Lung (tissue), 11 donors: ENCODE measurements at regions not wholly inside any gene's neighbourhood (a gene's known extent, or its start where the extent isn't known, plus 50 kb on each side); places are given as distances from the start of the nearest gene placed in this dataset.

ENCODE experiments used
- ATAC-seq: fragments of 200-7000 bp; cut with Tn5 transposase; one replicate; pipeline ENCODE4 v1.9.1; 2020; ENCODE audit warnings: moderate number of reproducible peaks; ENCODE audit not compliant: insufficient read depth, low FRiP score
- DNase-seq, 3 donors: peaks; one replicate each; pipeline ENCODE4 v3.0.0-alpha.2; 2013 to 2017
- H3K27ac ChIP-seq, 2 donors: one replicate each; pipeline ENCODE4 v1.5.1; 2013; ENCODE audit warnings: mild to moderate bottlenecking in 2 of 2, moderate library complexity in 2 of 2, control low read depth in 1 of 2, inconsistent platforms in 1 of 2, low read depth in 1 of 2, low read length in 1 of 2
- H3K27me3 ChIP-seq, 3 donors: one replicate each; pipeline ENCODE4 v1.5.1; 2013; ENCODE audit warnings: low read length in 2 of 3; ENCODE audit not compliant: control insufficient read depth in 3 of 3, insufficient read depth in 3 of 3
- H3K36me3 ChIP-seq, 4 donors: one replicate each; pipeline ENCODE4 v1.5.1; 2013; ENCODE audit warnings: low read length in 4 of 4, mild to moderate bottlenecking in 1 of 4, moderate library complexity in 1 of 4; ENCODE audit not compliant: control insufficient read depth in 4 of 4, insufficient read depth in 4 of 4
- H3K4me1 ChIP-seq, 5 donors: one replicate each; pipeline ENCODE4 v1.5.1; 2013; ENCODE audit warnings: low read length in 5 of 5, mild to moderate bottlenecking in 2 of 5, moderate library complexity in 1 of 5; ENCODE audit not compliant: control insufficient read depth in 5 of 5, insufficient read depth in 5 of 5
- H3K4me3 ChIP-seq: one replicate; pipeline ENCODE4 v1.5.1; 2013; ENCODE audit warnings: mild to moderate bottlenecking, control low read depth, moderate library complexity
- H3K9ac ChIP-seq, 2 donors: one replicate each; pipeline ENCODE4 v1.5.1; 2013; ENCODE audit warnings: low read length in 2 of 2, control low read depth in 1 of 2; ENCODE audit not compliant: insufficient read depth in 1 of 2
- H3K9me3 ChIP-seq, 4 donors: one replicate each; pipeline ENCODE4 v1.5.1; 2013; ENCODE audit warnings: low read length in 3 of 4, mild to moderate bottlenecking in 1 of 4, moderate library complexity in 1 of 4; ENCODE audit not compliant: control insufficient read depth in 4 of 4, insufficient read depth in 3 of 4
- WGBS, 2 donors: extraction: QIAGEN DNeasy Blood & Tissue Kit; methylation state at CpG; one replicate each; pipeline ENCODE4 v1.1.7; 2013; 5-methylcytosine and 5-hydroxymethylcytosine counted together
- TF ChIP-seq, protein P1 (sequence below): IDR thresholded peaks from 2 replicates; pipeline ENCODE4 v1.5.1; 2012; ENCODE audit warnings: mild to moderate bottlenecking; ENCODE audit errors: control extremely low read depth, extremely low read depth
- donor health status: control.
- donor health status: control.
- donor health status: Bipolar disorder and iron deficiency.
- donor health status: healthy.
- donor health status: DM: yes; HTN: yes; CAD: no.

DNA sequence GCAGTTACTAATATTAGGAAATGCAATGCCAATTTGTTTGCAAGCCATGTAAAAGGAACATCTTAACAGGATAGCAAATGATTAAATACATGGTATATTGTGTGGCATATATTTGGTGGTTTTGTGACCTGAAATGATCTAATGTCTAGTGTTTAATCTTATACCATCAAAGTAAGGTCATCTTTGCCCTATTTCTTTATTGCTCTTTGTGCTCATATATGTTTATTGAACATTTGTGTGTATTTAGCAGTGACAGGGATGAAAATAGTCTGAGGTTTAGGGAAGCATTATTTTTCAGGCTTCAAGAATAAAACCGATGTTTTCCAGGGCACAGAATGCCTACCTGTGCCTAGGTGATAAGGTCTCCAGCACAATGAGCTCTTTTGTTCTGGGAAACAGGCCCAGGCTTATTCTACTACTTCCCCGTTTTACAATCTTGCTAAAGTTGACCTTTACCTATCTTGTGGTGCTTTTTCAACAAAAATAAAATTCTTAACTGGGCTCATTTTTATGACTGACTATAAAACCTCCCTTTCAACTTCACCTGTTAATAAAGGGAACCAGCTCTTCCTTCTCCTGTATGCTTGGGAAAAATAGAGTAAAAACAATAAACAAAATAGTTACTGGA is 105.6 kb upstream of the ANKH start:
- TF ChIP-seq, protein P1, sequence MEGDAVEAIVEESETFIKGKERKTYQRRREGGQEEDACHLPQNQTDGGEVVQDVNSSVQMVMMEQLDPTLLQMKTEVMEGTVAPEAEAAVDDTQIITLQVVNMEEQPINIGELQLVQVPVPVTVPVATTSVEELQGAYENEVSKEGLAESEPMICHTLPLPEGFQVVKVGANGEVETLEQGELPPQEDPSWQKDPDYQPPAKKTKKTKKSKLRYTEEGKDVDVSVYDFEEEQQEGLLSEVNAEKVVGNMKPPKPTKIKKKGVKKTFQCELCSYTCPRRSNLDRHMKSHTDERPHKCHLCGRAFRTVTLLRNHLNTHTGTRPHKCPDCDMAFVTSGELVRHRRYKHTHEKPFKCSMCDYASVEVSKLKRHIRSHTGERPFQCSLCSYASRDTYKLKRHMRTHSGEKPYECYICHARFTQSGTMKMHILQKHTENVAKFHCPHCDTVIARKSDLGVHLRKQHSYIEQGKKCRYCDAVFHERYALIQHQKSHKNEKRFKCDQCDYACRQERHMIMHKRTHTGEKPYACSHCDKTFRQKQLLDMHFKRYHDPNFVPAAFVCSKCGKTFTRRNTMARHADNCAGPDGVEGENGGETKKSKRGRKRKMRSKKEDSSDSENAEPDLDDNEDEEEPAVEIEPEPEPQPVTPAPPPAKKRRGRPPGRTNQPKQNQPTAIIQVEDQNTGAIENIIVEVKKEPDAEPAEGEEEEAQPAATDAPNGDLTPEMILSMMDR: no peak
- ATAC-seq: no peak
- no peak for DNase-seq
- H3K4me3 ChIP-seq: no peak overlapping the region
- H3K9me3 ChIP-seq: peaks cover 0 to 3% (median 0%) of the 10 kb centered on the region in 4 donors
- H3K9ac ChIP-seq: no peak overlapping the region
- 46 to 47% methylated on average over 2 of the region's 2 CpGs for WGBS, 2 donors
- no peak overlapping the region for H3K27ac ChIP-seq
- H3K4me1 ChIP-seq: no peaks in the 10 kb centered on the region
- no peaks in the 10 kb centered on the region for H3K36me3 ChIP-seq
- no peaks in the 10 kb centered on the region for H3K27me3 ChIP-seq

DNA sequence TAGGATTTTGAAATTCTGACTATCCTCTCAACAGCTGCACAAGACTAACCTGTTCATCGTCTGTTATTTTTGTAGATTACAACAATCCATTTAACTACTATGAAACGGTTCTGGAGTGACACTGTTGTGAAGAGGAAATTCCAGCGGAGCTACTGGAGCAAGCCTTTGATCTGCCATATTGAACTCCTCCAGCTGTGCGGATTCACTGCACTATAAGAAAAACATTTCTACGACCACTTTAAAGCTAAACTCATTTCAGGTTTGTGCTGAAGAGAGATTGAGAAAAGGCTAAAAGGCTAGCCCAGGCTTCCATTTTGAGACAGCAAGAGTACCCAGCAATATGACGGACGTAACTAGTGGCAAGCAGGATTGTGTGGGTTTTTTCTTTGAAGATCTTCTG is 104.9 kb upstream of the ANKH start:
- 67 to 83% methylated on average over 7 of the region's 7 CpGs for WGBS, 2 donors
- Histone ChIP-seq H3K36me3 (no peaks in the 10 kb centered on the region), H3K27ac (no peak overlapping the region), H3K4me3 (no peak overlapping the region), H3K9me3 (peaks cover 0 to 3% (median 0%) of the 10 kb centered on the region in 4 donors), H3K9ac (no peak overlapping the region), H3K27me3 (no peaks in the 10 kb centered on the region), H3K4me1 (no peaks in the 10 kb centered on the region)
- no peak for ATAC-seq
- peak in 1 of 3 donors; percentile 4 for DNase-seq
- TF ChIP-seq, protein P1: no peak

DNA sequence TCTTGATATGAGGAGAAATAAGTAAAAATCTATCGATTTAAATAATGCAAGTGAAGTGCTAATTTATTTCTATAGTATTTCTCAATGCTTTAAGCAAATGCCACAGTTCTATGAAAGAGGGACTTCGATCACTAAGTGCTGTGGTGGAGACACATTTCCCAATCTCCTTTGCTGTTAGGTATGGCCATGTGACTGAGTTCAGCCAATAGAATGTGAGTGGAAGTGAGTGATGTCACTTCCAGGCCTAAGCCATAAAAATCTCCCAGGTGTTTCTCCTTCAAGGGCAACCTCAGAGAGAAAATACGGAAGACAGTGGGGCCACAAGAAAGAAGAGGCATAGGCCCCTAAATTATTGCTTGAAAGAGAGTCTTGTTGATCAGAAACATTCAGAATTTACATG is 100.3 kb upstream of the ANKH start:
- Histone ChIP-seq H3K27me3 (no peaks in the 10 kb centered on the region), H3K4me1 (no peaks in the 10 kb centered on the region), H3K9ac (no peak overlapping the region), H3K4me3 (no peak overlapping the region), H3K36me3 (no peaks in the 10 kb centered on the region), H3K27ac (no peak overlapping the region), H3K9me3 (no peaks in the 10 kb centered on the region)
- ATAC-seq (no peak), DNase-seq (no peak)
- 93% methylated on average over 3 of the region's 3 CpGs for WGBS, 2 donors
- TF ChIP-seq, protein P1: no peak

DNA sequence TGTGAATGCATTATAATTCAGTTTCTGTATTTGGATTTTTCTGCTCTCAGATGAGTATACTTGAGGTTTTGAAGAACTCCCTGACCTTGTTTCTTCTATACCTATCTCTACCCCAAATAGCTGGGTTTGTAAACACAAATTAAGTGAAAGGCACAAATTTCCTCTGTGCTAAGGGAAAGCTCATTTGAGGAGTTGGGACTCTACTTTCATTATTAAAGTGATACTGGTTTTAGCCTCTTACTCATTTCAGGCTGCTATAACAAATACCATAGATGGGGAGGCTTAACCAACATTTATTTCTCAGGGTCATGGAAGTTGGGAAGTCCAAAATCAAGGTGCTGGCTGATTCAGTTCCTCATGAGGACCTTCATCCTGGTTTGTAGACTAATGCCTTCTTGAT is 97.2 kb upstream of the ANKH start:
- Histone ChIP-seq H3K27me3 (no peaks in the 10 kb centered on the region), H3K4me1 (no peaks in the 10 kb centered on the region), H3K9ac (no peak overlapping the region), H3K9me3 (no peaks in the 10 kb centered on the region), H3K27ac (no peak overlapping the region), H3K36me3 (no peaks in the 10 kb centered on the region), H3K4me3 (no peak overlapping the region)
- ATAC-seq (no peak), DNase-seq (no peak)
- TF ChIP-seq, protein P1: no peak
